HUDEP-2 (cell line): ENCODE measurements at regions not wholly inside any gene's neighbourhood (a gene's known extent, or its start where the extent isn't known, plus 50 kb on each side); places are given as distances from the start of the nearest gene placed in this dataset.
"Not testable (repeated sequence)": the region's sequence is repeated elsewhere in the genome, so short reads cannot be mapped to it uniquely, and the experiment has no call there.

ENCODE experiments used
- DNase-seq, 76 experiments: peaks; one replicate each; lab custom pipeline; 2025; ENCODE audit not compliant: unreplicated experiment in 76 of 76; lab: John Stamatoyannopoulos, UW

DNA sequence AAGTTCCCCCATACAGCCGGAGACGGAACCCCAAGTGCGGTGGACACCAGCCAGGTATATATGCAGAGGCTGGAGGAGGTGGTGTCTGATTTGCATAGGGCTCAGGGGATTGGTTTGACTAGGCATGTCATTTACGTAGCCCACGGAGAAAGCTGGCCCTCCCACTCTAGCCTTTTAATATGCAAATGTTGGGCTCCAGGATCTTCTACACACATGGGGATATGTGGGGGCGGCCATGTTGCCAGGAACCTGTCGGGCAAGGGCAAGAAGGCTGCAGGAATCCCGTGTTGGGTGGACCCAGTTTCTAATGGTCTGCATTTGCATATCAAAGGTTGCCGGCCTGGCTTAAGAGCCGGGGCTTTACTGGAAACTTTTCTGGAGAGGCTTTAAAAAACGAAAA, 57.4 kb downstream of the FTHL17 start:
- not testable (repeated sequence) for DNase-seq

DNA sequence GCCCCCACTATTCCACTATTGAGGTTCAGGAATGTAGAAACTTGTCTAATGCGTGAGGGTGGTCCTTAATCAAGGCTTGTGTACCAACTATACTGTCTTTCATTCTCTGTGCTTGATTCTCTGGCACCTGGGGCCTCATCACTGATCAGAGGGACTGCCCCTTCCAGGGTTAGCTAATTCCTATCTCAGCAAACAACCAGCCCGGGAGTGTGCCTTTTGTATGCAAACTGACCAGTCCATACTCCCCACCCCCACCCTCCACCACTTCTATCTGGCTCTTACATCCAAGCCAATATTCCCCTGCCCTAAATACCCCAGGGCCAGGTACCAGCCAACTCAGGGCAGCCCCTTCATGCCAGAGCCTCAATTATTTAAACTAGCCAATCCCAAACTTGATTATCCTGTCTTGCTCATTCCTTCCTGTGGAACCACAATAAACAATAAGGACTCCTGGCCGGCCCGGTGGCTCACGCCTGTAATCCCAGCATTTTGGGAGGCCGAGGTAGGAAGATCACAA, 59.3 kb downstream of the FTHL17 start:
- no peak for DNase-seq

DNA sequence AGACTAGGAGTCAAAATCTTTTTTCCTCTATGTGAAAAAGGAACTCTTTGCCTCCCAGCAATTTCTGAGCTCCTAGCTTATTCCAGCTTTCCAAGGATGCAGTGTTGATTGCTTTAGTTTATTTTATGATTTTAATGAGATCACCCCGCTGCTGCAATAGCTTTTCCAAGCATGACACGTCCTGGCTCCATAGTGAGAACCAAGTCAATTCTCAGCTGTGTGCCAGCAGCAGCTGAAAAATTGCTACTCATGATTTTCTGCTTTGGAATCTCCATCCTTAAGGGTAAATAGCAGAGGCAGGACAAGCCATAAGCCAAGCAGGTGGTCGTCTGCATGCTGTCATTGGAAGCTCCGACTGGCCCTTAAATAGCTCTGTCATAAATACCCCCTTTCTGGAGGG, 64.5 kb downstream of the FTHL17 start:
- DNase-seq: no peak

DNA sequence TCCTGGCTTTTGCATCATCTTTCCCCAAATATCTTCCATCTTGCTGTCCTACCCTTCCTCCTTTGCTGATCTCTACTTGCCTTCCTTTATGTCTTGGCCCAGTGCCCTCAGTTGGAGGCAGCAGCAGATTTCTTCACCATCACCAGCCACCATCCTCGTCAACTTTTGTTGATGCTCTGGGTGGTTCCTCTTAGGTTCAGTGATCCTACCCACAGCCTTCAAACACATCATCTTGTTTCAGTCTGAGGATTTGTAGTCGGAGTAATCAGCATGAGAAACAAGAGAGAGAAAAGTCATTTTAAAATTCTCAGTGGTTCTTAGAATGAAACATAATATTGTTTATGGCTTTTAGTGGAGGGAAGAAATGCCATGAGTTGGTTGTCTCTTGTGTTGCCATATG, 65.8 kb downstream of the FTHL17 start:
- no peak for DNase-seq

DNA sequence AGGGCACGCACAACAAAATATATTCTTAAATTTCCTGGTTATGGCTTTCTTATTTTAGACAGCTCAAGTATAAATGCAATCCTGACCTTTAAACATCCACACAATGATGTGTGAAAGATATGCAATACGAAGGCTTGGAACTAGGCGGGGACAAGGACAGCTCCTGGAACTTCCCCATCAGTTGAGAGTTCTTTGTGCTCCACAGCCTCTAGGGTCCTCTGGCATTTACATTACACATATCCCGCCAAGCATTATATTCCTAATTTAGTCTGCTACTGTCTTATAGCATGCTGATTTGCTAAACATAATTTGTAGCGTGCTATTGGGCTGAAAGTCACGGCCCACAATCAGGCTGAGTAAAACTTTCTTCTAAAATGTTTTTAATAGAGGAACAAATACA, 74.4 kb downstream of the FTHL17 start:
- DNase-seq: no peak

DNA sequence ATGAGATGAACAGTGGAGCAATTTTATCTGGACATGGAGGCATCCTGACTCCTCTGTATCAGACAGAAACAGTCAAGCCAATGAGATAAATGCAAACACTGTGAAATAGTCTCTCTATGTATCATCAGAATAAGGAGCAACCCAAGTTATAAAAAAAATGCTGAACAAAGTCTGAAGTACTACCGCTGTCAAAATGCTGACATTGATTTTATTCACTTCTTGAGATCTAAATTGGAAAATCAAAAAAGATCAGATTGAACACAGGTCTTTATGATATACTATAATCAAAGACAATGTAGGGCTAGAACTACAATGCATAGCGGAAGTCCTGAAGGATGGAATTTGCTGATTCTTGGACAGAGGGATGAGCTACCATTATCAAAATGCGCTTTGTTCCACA, 76.1 kb downstream of the FTHL17 start:
- DNase-seq: no peak

DNA sequence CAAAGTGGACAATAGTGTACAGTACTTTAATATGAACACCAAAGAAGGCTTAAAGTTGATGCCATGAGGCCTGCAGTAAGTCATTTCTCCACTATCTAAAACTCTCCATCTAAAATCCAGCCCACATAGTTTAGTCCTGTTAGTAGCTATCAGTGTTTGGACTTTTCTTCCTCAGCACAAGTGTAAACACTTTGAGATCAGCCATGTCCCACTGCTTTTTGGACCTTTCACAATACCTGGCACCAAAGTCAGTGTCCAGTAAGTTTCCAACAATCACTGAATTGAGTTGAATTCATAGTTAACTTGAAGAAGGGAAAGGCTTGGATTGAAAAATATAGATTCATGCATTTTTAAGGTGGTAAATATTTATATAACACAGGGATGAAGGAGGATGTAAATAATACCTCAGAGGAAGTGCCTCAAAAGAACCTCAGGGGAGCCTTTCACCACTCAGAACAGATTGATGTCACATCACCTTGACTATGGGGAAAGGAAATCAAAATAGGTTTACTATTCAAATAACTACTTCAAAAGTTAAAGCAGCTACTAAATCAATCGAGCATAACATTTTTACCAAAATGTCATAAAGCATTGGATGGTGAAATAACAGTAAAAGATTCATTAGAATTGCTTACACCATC, 76.7 kb downstream of the FTHL17 start:
- DNase-seq: no peak

DNA sequence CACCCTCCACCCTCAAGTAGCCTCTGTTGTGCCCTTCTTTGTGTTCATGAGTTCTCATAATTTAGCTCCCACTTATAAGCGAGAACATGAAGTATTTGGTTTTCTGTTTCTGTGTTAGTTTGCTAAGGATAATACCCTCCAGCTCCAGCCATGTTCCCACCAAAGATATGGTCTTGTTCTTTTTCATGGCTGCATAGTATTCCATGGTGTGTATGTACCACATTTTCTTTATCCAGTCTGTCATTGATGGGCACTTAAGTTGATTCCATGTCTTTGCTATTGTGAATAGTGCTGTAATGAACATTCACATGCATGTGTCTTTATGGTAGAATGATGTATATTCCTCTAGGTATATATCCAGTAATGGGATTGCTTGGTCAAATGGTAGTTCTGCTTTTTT, 77.8 kb downstream of the FTHL17 start:
- not testable (repeated sequence) for DNase-seq

DNA sequence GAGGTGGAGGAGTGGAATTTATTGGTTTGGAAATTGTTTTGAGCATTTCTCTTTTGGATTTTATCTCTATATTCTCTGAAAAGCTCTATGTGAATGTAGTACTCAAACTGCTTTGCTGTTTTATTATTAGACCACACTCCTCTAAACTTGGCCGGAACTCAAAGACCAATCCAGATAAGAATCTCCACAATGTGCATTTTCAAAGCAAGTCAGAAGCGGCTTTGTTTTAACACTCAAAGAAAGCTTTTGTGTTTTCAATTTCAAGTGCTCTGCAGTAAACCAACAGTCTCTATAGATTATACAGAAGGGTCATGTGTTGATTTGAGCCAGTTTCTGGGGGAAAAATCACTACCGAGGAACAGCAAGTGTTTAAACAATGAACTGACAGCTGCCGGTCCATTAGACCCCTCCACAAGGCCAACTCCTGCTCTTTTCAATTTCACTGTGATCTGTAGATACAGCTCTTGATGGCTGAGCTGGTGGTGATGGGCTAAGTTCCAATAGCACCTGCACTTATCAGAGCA, 79.4 kb downstream of the FTHL17 start:
- DNase-seq: no peak

DNA sequence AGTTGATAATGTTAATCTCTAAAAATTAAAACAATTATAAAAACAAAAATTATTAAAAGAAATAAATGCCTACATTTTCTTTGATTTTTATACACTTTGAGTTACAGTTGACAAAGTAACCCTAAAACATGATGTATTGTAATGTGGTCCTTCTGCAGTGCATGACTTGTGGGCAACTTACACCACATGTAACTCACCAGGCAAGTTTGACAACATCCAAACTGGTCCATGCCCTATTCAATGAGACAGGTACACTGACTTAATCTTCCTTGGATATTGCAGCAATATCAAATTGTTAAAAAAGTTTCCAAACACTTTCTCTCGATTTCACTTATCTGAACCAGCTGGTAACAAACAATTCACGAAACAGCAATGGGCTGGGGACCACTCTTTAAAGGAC, 81.5 kb downstream of the FTHL17 start:
- no peak for DNase-seq

DNA sequence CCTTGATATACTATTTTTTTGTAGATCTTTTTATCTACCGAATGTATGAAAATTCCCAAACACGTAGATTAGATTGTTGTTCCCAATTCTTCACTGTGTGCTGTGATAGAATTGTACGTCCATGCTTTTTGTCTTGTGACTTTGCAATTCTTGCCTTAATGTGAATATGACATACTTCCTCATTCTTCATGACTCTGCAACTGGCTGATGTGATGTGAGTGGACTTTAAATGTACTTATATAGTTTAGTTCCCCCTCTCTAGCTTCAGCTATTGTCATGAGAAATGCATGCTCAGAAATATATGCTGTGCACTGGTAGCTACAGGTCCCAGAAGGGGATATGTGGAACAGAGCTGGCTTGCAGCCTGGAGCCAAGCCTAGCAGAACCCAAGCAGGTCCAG, 89.4 kb downstream of the FTHL17 start:
- DNase-seq: no peak

DNA sequence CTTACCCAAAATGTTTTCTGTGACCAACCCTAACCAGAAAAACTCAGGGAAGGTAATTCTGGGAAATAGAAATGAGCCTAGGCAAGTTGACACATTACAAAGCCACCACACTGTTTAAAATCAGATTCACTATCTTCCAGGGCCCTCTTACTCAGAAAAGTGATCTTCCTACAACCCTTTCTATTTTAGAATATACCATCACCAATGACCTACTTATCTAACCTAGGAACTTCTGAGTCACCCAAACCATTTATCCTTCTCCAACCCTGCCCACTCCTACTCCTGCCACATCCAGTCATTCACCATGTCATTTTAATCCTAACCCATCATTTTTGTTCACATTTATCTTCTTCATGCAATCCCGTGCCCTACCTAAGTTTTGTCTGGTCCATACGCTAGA, 89.9 kb downstream of the FTHL17 start:
- DNase-seq: no peak

DNA sequence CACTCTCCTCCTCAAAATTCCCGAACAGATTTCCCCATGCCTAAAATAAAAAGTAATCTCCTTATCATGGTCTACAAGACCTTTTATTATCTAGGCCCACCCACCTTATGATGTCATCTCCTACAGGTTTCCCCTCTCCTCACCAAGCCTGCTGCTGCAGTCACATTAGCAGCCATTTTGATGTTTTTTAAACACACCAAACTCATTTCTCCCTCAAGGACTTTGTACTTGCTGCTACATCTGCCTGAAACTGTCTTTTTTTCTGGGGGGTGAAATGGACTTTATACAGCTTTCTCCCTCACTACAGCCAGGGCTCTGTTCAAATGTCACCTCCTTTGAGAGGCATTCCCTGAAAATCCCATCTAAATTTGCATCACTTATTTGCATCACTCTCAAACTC, 90.2 kb upstream of the TAB3 start:
- DNase-seq: no peak

DNA sequence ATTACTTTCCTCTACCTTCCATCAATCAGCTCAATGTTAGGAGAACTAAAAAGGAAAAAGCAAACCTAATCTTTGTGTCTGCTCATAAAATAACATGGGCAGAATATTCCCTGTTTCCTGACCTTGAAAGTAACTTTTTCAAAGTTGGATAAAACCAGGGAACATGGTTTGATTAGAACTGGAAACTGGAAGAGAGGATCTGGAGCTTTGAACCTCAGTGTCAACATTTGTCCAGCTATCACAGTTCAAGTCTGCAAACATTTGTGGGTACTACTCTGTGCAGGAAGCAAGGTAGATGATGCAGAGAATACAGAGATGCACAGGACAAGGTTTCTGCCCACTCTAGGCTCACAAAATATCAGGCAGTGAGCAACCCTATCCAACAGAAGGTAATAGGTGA, 86.4 kb upstream of the TAB3 start:
- DNase-seq: no peak

DNA sequence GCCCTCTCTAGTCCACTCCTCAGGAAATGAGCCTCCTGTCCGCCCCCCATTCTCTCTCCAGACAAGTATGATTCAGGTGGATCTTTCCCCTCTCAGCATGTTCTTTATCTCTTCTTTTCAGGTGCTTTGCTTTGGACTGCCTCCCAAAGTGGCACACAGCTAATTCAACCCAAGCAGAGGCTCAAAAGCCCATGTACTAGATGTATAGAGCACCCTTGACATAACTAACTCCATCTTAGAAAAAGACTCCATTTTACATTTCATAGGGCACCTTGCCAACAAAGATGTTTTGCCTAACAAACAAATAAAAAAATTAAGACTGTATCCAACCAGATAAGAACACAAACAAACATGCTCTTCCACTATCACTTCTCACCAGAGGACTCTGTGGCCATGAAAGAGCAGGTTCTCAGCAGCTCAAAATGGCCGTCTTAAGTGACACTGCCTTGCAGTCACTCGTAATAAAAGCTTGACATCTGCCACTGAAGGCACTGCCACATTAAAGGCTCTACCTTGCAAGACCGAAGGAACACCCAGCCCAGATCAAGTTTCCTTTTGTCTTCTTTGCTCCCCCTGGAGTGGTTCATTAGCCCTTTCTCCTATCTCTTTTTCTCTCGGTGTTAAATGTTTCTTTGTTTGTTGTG, 84.9 kb upstream of the TAB3 start:
- DNase-seq: peak in 1 of 76 experiments; percentile 2

DNA sequence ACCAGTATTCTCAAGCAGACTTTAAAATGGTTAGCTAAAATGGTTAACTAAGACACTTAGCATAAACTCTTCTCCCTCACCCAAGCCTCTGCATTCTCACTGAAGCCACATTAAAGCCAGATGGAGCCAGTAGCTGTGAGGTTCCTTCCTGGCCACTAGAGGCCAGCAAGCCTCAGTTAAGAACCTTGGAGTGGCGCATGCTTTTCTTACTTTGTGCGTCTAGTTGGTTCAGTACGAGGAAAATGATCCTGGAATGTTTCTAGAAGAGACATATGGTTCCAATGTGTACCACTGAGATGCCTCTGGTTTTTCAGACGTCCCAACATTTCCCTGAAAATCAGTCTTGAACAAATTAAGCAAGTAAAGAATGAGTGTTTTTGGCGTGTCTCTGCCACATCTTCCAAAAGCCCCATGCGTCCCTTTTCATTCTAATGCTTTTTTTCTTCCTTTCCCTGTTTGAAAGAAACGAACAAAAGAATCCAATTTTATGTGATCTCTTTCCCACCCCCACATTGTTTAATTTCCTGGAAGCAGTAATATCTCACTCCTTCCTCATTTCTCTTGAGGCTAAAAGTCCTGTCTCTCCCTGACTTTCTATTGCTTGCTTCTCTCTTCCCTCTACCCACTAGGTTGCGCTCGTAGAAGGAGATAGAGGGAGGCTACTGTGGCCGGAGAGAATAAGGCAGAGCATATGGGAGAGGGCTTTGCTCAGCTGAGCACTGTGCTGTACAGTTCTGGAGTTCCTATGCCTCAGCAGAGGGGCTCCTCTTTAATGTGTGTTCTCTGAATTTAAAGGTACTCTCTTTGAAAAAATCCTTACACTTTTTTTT, 82.9 kb upstream of the TAB3 start:
- DNase-seq: peak in 19 of 76 experiments; percentile 0 to 13 (median 1)

DNA sequence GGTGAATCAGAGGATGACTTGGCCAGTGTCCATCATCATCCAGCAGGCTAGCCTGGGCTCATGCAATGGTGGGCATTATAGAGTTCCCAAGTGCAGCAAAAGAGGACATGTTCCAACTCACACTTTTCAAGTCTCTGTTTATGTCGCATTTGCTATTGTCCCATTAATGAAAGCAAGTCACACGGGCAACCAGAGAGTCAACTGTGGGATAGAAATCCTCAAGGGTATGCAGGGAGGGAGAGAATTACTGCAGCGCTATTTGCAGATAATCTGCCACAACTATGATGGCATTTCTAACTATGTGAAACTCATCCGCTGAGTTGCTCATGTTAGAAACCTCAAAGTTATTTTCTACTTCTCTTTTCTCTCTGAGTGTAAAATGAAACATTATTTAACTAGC, 78.5 kb upstream of the TAB3 start:
- no peak for DNase-seq

DNA sequence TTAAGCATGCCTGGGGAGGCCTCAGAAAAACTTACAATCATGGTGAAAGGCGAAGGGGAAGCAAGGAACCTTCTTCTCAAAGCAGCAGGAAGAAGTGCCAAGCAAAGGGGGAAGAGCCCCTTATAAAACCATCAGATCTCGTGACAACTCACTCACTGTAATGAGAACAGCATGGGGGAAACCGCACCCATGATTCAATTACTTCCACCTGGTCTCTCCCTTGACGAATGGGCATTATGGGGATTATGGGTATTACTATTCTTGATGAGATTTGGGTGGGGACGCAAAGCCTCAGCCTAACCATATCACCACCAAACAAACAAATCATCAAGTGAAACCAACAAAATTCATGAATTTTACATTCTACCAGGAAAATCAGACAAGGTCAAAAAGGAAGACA, 76.7 kb upstream of the TAB3 start:
- no peak for DNase-seq

DNA sequence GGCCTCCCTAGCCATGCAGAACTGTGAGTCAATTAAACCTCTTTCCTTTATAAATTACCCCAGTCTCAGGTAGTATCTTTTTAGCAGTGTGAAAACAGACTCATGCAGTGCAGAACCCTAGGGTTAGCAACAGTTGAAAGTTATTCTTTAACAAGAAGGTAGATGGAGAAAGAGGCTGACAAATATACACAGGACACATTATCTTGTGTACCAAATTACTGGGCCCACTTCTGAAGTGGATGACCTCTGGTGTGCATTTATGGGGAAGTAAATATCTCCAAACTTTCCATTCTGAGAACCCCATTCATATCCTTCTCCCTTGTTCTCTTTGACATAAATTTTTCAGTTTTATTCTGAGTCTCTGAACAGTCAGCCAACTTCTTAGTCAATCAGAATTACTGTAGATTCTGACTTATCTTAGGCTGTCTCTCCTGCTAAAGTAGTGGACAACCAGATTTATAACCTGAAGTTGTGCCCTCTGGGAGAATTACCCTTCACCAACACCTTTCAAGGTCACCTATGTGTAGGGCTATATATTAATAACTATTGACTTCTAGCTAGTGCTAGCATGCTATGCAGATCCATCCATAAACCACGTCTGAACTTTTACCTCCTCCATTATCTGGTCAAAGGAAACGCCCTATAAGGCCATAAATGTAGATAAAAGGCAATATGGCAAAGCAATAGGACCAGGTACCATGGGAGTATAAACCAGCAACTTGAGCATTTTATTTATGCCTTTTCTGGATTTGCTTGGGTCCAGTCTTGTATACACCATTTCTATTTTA, 72.5 kb upstream of the TAB3 start:
- DNase-seq: no peak

DNA sequence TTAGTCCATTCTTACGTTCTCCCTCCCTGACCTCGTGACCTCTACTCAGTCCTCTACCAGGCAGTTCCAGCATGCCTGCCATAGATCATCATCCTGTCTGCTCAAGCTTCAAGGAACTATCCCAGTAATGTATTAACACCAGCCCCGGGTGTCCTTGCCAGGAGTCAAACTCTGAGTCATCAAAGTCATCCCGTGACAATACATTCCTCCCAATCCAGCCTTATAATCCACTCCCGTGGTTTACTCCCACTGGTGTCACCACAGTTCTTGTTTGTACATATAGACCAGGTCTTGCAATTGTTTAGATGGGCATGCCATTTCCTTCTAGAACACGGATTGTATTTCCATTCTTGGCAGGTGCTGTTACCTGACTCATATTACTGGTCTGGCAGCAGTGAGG, 68.7 kb upstream of the TAB3 start:
- no peak for DNase-seq

DNA sequence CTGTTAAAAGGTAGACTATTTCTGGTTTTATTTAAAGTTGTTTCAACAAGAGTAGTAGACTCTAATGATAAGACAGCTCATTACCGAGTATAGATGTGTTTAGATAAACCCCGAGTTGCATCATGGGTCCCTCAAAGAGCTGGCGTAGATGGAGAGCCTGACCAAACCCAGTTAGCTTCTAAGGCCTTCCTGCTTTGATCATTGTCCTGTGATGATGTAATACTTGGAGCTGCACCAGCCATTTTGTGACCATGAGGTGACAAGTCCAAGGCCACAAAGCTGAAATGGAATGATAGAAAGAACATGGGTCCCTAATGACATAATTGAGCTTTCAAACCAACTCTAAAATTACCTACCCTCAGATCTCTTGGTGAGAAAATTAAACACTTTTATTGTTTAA, 66.6 kb upstream of the TAB3 start:
- no peak for DNase-seq
